ENCODE measurements at regions not wholly inside any gene's neighbourhood (a gene's known extent, or its start where the extent isn't known, plus 50 kb on each side); places are given as distances from the start of the nearest gene placed in this dataset.

DNA sequence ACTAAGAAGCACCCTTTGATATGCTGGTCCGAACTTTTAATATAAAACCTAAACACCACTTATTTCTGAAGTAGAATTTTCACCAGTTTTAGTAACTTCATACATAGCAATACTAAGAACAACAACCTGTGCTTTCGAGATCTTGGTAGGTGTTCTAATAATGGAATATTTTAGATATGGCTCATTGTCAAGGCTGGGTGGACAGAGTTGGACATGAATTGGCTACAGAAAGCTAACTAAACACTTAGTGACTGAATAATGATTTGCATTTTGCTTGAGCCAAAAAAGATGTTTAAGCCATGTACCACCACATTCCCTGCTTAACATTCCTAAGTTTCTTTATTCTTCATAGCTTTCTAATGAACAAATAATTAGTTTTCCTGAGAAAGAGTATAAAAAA is 344.3 kb upstream of the SGCG start:
- Histone ChIP-seq H3K4me2 (no peak overlapping the region), H3K9me3 (no peaks in the 10 kb centered on the region), H3K9ac (no peak overlapping the region), H3K4me3 (ENCODE audit: low read depth in 2 of 2, low read length in 1 of 2) (no peak overlapping the region), H3K9me2 (no peaks in the 10 kb centered on the region), H3K36me3 (replicated peaks in 1 of 2; ENCODE audit: control insufficient read depth in 1 of 2, insufficient read depth in 2 of 2, low read length in 1 of 2) (no peaks in the 10 kb centered on the region), H2AFZ (ENCODE audit: low read depth) (no peak overlapping the region), H3K27me3 (ENCODE audit: insufficient read depth) (peaks cover 4% of the 10 kb centered on the region; the same call in 1 of the 2 replicates), H3K79me2 (ENCODE audit: insufficient read depth) (no peaks in the 10 kb centered on the region), H3K4me1 (ENCODE audit: control insufficient read depth in 1 of 2, insufficient read depth in 2 of 2, low read depth in 1 of 2, low read length in 1 of 2) (no peaks in the 10 kb centered on the region), H3F3A (replicated peaks; ENCODE audit: insufficient read depth) (no peaks in the 10 kb centered on the region), H3K27ac (ENCODE audit: low read depth in 2 of 2, low read length in 1 of 2) (no peak overlapping the region), H4K20me1 (ENCODE audit: insufficient read depth) (no peaks in the 10 kb centered on the region)
- CTCF ChIA-PET = no interaction called here
- 13% methylated on average over 2 of the region's 2 CpGs for WGBS (ENCODE audit: low lambda C conversion rate)
- POLR2A ChIA-PET = no interaction called here
- no peak for TF ChIP-seq GABPA (IDR thresholded peaks at IDR 0.05; ENCODE audit: low read depth)
- TF ChIP-seq, protein P1, sequence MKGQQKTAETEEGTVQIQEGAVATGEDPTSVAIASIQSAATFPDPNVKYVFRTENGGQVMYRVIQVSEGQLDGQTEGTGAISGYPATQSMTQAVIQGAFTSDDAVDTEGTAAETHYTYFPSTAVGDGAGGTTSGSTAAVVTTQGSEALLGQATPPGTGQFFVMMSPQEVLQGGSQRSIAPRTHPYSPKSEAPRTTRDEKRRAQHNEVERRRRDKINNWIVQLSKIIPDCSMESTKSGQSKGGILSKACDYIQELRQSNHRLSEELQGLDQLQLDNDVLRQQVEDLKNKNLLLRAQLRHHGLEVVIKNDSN (IDR thresholded peaks at IDR 0.05; ENCODE audit: borderline replicate concordance, low read depth) = no peak
- TF ChIP-seq, protein P2, sequence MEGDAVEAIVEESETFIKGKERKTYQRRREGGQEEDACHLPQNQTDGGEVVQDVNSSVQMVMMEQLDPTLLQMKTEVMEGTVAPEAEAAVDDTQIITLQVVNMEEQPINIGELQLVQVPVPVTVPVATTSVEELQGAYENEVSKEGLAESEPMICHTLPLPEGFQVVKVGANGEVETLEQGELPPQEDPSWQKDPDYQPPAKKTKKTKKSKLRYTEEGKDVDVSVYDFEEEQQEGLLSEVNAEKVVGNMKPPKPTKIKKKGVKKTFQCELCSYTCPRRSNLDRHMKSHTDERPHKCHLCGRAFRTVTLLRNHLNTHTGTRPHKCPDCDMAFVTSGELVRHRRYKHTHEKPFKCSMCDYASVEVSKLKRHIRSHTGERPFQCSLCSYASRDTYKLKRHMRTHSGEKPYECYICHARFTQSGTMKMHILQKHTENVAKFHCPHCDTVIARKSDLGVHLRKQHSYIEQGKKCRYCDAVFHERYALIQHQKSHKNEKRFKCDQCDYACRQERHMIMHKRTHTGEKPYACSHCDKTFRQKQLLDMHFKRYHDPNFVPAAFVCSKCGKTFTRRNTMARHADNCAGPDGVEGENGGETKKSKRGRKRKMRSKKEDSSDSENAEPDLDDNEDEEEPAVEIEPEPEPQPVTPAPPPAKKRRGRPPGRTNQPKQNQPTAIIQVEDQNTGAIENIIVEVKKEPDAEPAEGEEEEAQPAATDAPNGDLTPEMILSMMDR (IDR thresholded peaks at IDR 0.05) = no peak
- no peak for TF ChIP-seq NRF1 (IDR thresholded peaks at IDR 0.05; ENCODE audit: low read depth, low read length)
- no peak for TF ChIP-seq EP300 (IDR thresholded peaks at IDR 0.05; ENCODE audit: borderline replicate concordance in 1 of 2, low read depth in 1 of 2, low read length in 1 of 2)
- no peak for TF ChIP-seq JUND (IDR thresholded peaks at IDR 0.05)
- TF ChIP-seq RXRA (IDR thresholded peaks at IDR 0.05; ENCODE audit: borderline replicate concordance, low read depth) = no peak
- no peak for TF ChIP-seq TCF12 (IDR thresholded peaks at IDR 0.05)
- no peak for TF ChIP-seq MEF2A (IDR thresholded peaks at IDR 0.05; ENCODE audit: borderline replicate concordance, low read depth)
- TF ChIP-seq YY1 (IDR thresholded peaks at IDR 0.05; ENCODE audit: low read depth) = no peak
- no peak for TF ChIP-seq FOXJ3 (CRISPR knock-in tag; IDR thresholded peaks at IDR 0.05)
- no peak for TF ChIP-seq POLR2AphosphoS5 (IDR thresholded peaks at IDR 0.05; ENCODE audit: low read depth, low read length)
- TF ChIP-seq, protein P3, sequence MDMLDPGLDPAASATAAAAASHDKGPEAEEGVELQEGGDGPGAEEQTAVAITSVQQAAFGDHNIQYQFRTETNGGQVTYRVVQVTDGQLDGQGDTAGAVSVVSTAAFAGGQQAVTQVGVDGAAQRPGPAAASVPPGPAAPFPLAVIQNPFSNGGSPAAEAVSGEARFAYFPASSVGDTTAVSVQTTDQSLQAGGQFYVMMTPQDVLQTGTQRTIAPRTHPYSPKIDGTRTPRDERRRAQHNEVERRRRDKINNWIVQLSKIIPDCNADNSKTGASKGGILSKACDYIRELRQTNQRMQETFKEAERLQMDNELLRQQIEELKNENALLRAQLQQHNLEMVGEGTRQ (IDR thresholded peaks at IDR 0.05; ENCODE audit: borderline replicate concordance, low read depth, low read length) = no peak
- DNase-seq = no peak

DNA sequence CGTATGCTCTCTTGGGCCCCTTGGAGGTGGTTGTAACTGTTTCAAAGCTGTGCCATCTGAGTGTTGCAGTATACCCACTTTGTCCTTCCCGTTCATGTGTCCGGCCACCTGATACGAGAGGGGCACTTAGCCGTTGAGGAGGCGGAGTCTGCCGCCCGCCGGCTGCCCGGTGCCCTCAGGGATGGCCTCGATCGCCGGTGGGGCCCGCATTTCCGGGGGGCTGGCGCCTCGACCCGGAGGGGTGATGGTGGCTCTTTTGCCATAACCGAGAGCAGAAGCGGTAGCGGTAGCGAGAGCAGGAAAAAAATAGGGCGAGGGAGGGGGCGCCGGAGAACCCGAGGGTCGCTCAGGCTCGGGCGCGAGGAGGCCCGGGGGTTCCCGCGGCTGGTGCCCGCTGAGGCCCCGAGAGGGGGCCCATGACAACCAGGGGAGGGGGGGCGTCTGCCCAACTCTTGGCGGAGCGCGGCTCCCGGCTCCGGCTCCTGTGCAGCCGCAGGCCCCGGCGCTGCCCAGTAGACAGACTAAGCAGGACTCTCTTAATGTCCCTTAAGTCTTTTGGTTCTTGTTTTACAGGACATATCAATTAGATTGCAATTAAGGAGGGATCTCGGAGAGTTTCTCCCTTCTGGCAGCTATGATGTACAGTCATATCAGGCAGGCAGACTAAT is 342.7 kb upstream of the SGCG start:
- peak overlapping the region; percentile 57 for H3K4me2 ChIP-seq
- DNase-seq = peak; percentile 18

More for the DNA sequence above, 342.7 kb upstream of the SGCG start:
- Histone ChIP-seq H3K27ac (ENCODE audit: low read depth in 2 of 2, low read length in 1 of 2) (no peak overlapping the region), H3K27me3 (ENCODE audit: insufficient read depth) (peaks cover 4% of the 10 kb centered on the region; the same call in 1 of the 2 replicates), H3F3A (replicated peaks; ENCODE audit: insufficient read depth) (no peaks in the 10 kb centered on the region), H3K9me2 (no peaks in the 10 kb centered on the region), H4K20me1 (ENCODE audit: insufficient read depth) (no peaks in the 10 kb centered on the region), H3K4me1 (ENCODE audit: control insufficient read depth in 1 of 2, insufficient read depth in 2 of 2, low read depth in 1 of 2, low read length in 1 of 2) (no peaks in the 10 kb centered on the region), H3K9ac (no peak overlapping the region), H3K79me2 (ENCODE audit: insufficient read depth) (no peaks in the 10 kb centered on the region), H3K36me3 (replicated peaks in 1 of 2; ENCODE audit: control insufficient read depth in 1 of 2, insufficient read depth in 2 of 2, low read length in 1 of 2) (no peaks in the 10 kb centered on the region), H3K9me3 (no peaks in the 10 kb centered on the region), H3K4me3 (ENCODE audit: low read depth in 2 of 2, low read length in 1 of 2) (peak overlapping the region in 1 of 2 experiments; percentile 43; a peak in 1 of 4 replicates), H2AFZ (ENCODE audit: low read depth) (no peak overlapping the region)
- WGBS (ENCODE audit: low lambda C conversion rate) = 4% methylated on average over 16 of the region's 45 CpGs
- ChIA-PET CTCF (no interaction called here), POLR2A (no interaction called here)
- no peak for TF ChIP-seq EZH2phosphoT487 (IDR thresholded peaks at IDR 0.05; ENCODE audit: borderline replicate concordance, low read depth)
- TF ChIP-seq RAD21 (IDR thresholded peaks at IDR 0.05; ENCODE audit: low read length) = no peak
- TF ChIP-seq, protein P1 (IDR thresholded peaks at IDR 0.05; ENCODE audit: borderline replicate concordance, low read depth) = no peak
- no peak for TF ChIP-seq GABPA (IDR thresholded peaks at IDR 0.05; ENCODE audit: low read depth)

Measured in SK-N-SH (cell line).